ENCODE measurements at regions not wholly inside any gene's neighbourhood (a gene's known extent, or its start where the extent isn't known, plus 50 kb on each side); places are given as distances from the start of the nearest gene placed in this dataset.

DNA sequence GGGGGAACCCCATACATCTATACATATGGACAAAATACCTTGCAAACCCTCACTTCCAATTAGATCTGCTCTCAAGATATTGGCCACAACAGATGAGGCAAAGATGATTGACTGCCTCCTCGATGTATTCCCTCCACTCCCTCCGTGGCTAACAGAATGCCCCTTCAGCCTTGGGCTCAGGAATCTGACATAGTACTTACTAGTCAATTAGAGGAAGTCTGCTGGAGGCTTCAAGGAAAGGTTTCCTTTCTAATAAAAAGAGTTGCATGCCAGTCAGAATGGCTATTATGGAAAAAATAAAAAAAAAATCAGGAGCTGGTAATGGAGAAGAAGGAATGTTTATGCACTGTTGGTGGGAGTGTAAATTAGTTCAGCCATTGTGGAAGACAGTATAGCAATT lies 90.4 kb upstream of the VAV3 start:
- H2BK120ac ChIP-seq (ENCODE audit: low read depth, low read length) = no peak overlapping the region
- no peak overlapping the region for H2BK20ac ChIP-seq (ENCODE audit: low read depth, low read length)
- H3K56ac ChIP-seq (ENCODE audit: extremely low read depth, insufficient read depth, low read length) = no peak overlapping the region
- no CpG with 5 or more reads among the region's 2 CpGs for WGBS, 2 experiments (ENCODE audit: extremely low coverage in 2 of 2, insufficient read length in 1 of 2)
- no peak overlapping the region for H3K23ac ChIP-seq (ENCODE audit: low read depth, low read length)
- no peaks in the 10 kb centered on the region for H4K20me1 ChIP-seq (ENCODE audit: insufficient read depth, low read length)
- no peak overlapping the region for H4K8ac ChIP-seq (ENCODE audit: low read depth in 2 of 2, low read length in 2 of 2)
- CTCF ChIA-PET = no interaction called here
- no peaks in the 10 kb centered on the region for H3K9me1 ChIP-seq (ENCODE audit: insufficient read depth, low read length)
- TF ChIP-seq FOS (IDR thresholded peaks at IDR 0.05; ENCODE audit: low read depth, low read length) = no peak
- no peak for TF ChIP-seq USF2 (IDR thresholded peaks at IDR 0.05; ENCODE audit: low read depth, low read length)
- no peak for TF ChIP-seq CTCF (conservative IDR thresholded peaks at IDR 0.05; ENCODE audit: low read depth, low read length)
- TF ChIP-seq CHD1 (IDR thresholded peaks at IDR 0.05; ENCODE audit: low read depth, low read length) = no peak
- H3K9me3 ChIP-seq (ENCODE audit: control insufficient read depth, insufficient read depth, low read length) = no peaks in the 10 kb centered on the region
- no peak overlapping the region for H3K27ac ChIP-seq (ENCODE audit: insufficient read depth, low read length)
- no peak overlapping the region for H3K14ac ChIP-seq (replicated peaks; ENCODE audit: low read depth, low read length)
- H3K4ac ChIP-seq (ENCODE audit: low read depth, low read length) = no peak overlapping the region
- H2AK5ac ChIP-seq (ENCODE audit: low read depth, low read length) = no peak overlapping the region
- BruUV-seq (replicated peaks) = no TSS peak
- dilution Hi-C loops (cut with HindIII; ENCODE audit: low sequenced_read_pairs, unreplicated experiment) = no loop called here
- H3K18ac ChIP-seq (ENCODE audit: low read depth, low read length) = no peak overlapping the region
- in situ Hi-C loops (cut with MboI; ENCODE audit: low sequenced_read_pairs) = no loop called here
- no peak overlapping the region for H4K91ac ChIP-seq (ENCODE audit: insufficient read depth, low read depth, low read length)
- H2BK15ac ChIP-seq (ENCODE audit: low read depth, low read length) = no peak overlapping the region
- H3K36me3 ChIP-seq (ENCODE audit: control insufficient read depth, insufficient read depth, low read length) = no peaks in the 10 kb centered on the region
- H3K9ac ChIP-seq (ENCODE audit: low read depth, low read length) = no peak overlapping the region
- intact Hi-C loops (cut with micrococcal nuclease) = no loop called here
- H3K4me1 ChIP-seq (ENCODE audit: control insufficient read depth, insufficient read depth, low read length) = no peaks in the 10 kb centered on the region
- no peak overlapping the region for H2AK9ac ChIP-seq (replicated peaks; ENCODE audit: low read depth, low read length, poor library complexity)
- H3K27me3 ChIP-seq (ENCODE audit: control insufficient read depth, insufficient read depth, low read length) = no peaks in the 10 kb centered on the region
- H4K5ac ChIP-seq (ENCODE audit: low read depth, low read length) = no peak overlapping the region
- no peak overlapping the region for H2BK5ac ChIP-seq (ENCODE audit: low read depth, low read length, poor library complexity, severe bottlenecking)
- no peak overlapping the region for H3K4me2 ChIP-seq (ENCODE audit: low read depth, low read length)
- no peak for ATAC-seq (ENCODE audit: low read depth)
- DNase-seq = no peak
- H2AFZ ChIP-seq (replicated peaks; ENCODE audit: low read length, poor library complexity) = no peak overlapping the region
- POLR2A ChIA-PET (ENCODE audit: unreplicated experiment) = no interaction called here
- H3K79me1 ChIP-seq (ENCODE audit: low read depth in 1 of 2, low read length in 2 of 2) = no peaks in the 10 kb centered on the region
- no peak overlapping the region for H3K4me3 ChIP-seq (ENCODE audit: insufficient read depth, low read depth, low read length)
